Mesendoderm (in vitro differentiated cells): ENCODE measurements at regions not wholly inside any gene's neighbourhood (a gene's known extent, or its start where the extent isn't known, plus 50 kb on each side); places are given as distances from the start of the nearest gene placed in this dataset.

ENCODE experiments used
- DNase-seq: peaks from one replicate; pipeline ENCODE4 v3.0.0; 2013
- H2AK5ac ChIP-seq: 2 replicates; pipeline ENCODE4 v1.6.1; 2013; ENCODE audit warnings: low read length, inconsistent platforms
- H2BK120ac ChIP-seq: 2 replicates; pipeline ENCODE4 v1.6.1; 2013; ENCODE audit warnings: low read depth, mild to moderate bottlenecking, low read length, moderate library complexity, mixed read lengths
- H2BK15ac ChIP-seq: replicated peaks from 2 replicates; pipeline ENCODE4 v1.6.1; 2013; ENCODE audit warnings: low read depth, mild to moderate bottlenecking, moderate library complexity
- H2BK5ac ChIP-seq: 2 replicates; pipeline ENCODE4 v1.6.1; 2013; ENCODE audit warnings: low read length, inconsistent platforms
- H3K18ac ChIP-seq: 2 replicates; pipeline ENCODE4 v1.6.1; 2013; ENCODE audit warnings: mild to moderate bottlenecking, low read length, mixed read lengths
- H3K23ac ChIP-seq: one replicate; pipeline ENCODE4 v1.6.1; 2013; ENCODE audit warnings: low read length
- H3K27ac ChIP-seq: 2 replicates; pipeline ENCODE4 v1.5.1; 2013; ENCODE audit warnings: low read depth, mild to moderate bottlenecking, inconsistent platforms, low read length, moderate library complexity
- H3K27me3 ChIP-seq: 2 replicates; pipeline ENCODE4 v1.6.1; 2013; ENCODE audit warnings: low read length, control low read depth, mild to moderate bottlenecking, inconsistent platforms; ENCODE audit not compliant: insufficient read depth, poor library complexity
- H3K36me3 ChIP-seq: 2 replicates; pipeline ENCODE4 v1.6.1; 2013; ENCODE audit warnings: low read length, inconsistent platforms; ENCODE audit not compliant: control insufficient read depth, insufficient read depth
- H3K4ac ChIP-seq: one replicate; pipeline ENCODE4 v1.6.1; 2013; ENCODE audit warnings: low read depth, mild to moderate bottlenecking, low read length, moderate library complexity
- H3K4me1 ChIP-seq: 2 replicates; pipeline ENCODE4 v1.6.1; 2013; ENCODE audit warnings: low read depth, low read length, inconsistent platforms; ENCODE audit not compliant: control insufficient read depth
- H3K4me2 ChIP-seq: 2 replicates; pipeline ENCODE4 v1.6.1; 2013; ENCODE audit warnings: low read length
- H3K4me3 ChIP-seq: 2 replicates; pipeline ENCODE4 v1.5.1; 2013; ENCODE audit warnings: mild to moderate bottlenecking, low read length
- H3K56ac ChIP-seq: one replicate; pipeline ENCODE4 v1.6.1; 2013; ENCODE audit warnings: low read length
- H3K79me1 ChIP-seq: 2 replicates; pipeline ENCODE4 v1.6.1; 2013; ENCODE audit warnings: low read length, inconsistent platforms
- H3K79me2 ChIP-seq: 2 replicates; pipeline ENCODE4 v1.6.1; 2013; ENCODE audit warnings: mild to moderate bottlenecking, low read length; ENCODE audit not compliant: control insufficient read depth, insufficient read depth
- H3K9ac ChIP-seq: 2 replicates; pipeline ENCODE4 v1.6.1; 2013; ENCODE audit warnings: low read length, inconsistent platforms
- H4K5ac ChIP-seq: one replicate; pipeline ENCODE4 v1.6.1; 2013; ENCODE audit warnings: low read length
- H4K8ac ChIP-seq: one replicate; pipeline ENCODE4 v1.6.1; 2013; ENCODE audit warnings: low read depth, mild to moderate bottlenecking, control low read depth, low read length, moderate library complexity
- WGBS: extraction: QIAGEN DNeasy Blood & Tissue Kit; methylation state at CpG from one replicate; pipeline ENCODE4 v1.1.7; 2013; ENCODE audit warnings: low lambda C conversion rate, missing lambda C conversion rate; ENCODE audit not compliant: insufficient coverage; ENCODE audit errors: extremely low coverage; 5-methylcytosine and 5-hydroxymethylcytosine counted together

DNA sequence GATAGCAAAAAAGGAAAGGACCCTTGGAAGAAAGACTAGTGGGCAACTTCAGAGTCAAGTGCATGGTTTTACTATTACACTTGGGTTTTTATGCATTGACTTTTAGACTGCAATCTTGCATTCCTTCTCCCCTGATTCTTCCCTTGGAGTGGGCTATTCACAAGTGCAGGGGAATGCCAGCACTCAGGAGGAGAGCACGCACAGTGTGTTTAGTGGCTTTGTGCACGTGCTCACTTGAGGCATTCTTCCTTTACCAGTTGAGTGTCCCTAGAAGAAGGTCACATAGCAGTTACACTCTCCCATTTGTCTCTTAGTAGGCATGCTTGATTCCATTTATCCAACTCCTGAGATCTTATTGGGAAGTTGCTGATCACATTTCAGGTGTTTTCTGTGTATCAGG, 351.1 kb upstream of the HSFY2 start:
- Histone ChIP-seq H3K23ac (no peak overlapping the region), H3K27ac (no peak overlapping the region), H2BK5ac (no peak overlapping the region), H3K4me3 (no peak overlapping the region), H2AK5ac (no peak overlapping the region), H3K9ac (no peak overlapping the region), H2BK120ac (no peak overlapping the region), H4K8ac (no peak overlapping the region), H3K4ac (no peak overlapping the region), H3K4me1 (no peaks in the 10 kb centered on the region), H3K27me3 (no peaks in the 10 kb centered on the region), H3K18ac (no peak overlapping the region), H3K79me2 (no peaks in the 10 kb centered on the region), H3K36me3 (no peaks in the 10 kb centered on the region), H3K4me2 (no peak overlapping the region), H2BK15ac (no peak overlapping the region), H3K79me1 (no peaks in the 10 kb centered on the region), H3K56ac (no peak overlapping the region), H4K5ac (no peak overlapping the region)
- DNase-seq, result no peak
- WGBS, result no CpG with 5 or more reads among the region's 2 CpGs

DNA sequence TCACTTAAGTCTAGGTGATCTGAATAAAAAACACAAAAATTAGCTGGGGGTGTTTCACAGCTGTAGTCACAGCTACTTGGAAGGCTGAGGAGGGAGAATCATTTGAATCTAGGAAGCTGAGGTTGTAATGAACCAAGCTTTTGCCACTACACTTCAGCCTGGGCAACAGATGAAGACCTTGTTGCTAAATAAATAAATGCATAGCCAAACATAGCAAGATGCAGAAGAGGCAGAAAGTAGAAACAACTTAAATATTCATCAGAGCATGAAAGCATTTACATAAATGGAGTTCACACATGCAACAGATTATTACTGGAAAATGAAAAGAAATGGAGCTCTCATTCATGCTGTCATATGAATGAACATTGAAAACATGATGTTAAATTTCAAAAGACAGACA, 348.9 kb upstream of the HSFY2 start:
- no peak overlapping the region for H3K27ac ChIP-seq
- H3K79me1 ChIP-seq, result no peaks in the 10 kb centered on the region
- H3K36me3 ChIP-seq, result no peaks in the 10 kb centered on the region
- H3K4me1 ChIP-seq, result no peaks in the 10 kb centered on the region
- H3K79me2 ChIP-seq, result no peaks in the 10 kb centered on the region
- H2BK5ac ChIP-seq, result no peak overlapping the region
- no peak overlapping the region for H3K9ac ChIP-seq
- no peak overlapping the region for H3K23ac ChIP-seq
- H2BK15ac ChIP-seq, result no peak overlapping the region
- no peak overlapping the region for H4K5ac ChIP-seq
- no peaks in the 10 kb centered on the region for H3K27me3 ChIP-seq
- DNase-seq, result no peak
- no peak overlapping the region for H3K4me3 ChIP-seq
- H4K8ac ChIP-seq, result no peak overlapping the region
- no peak overlapping the region for H3K4ac ChIP-seq
- no peak overlapping the region for H3K18ac ChIP-seq
- no peak overlapping the region for H3K4me2 ChIP-seq
- no peak overlapping the region for H2AK5ac ChIP-seq
- no peak overlapping the region for H3K56ac ChIP-seq
- no peak overlapping the region for H2BK120ac ChIP-seq

GRCh38 chrY:19098349-19098748, 324.8 kb upstream of the HSFY2 start:
- no peaks in the 10 kb centered on the region for H3K36me3 ChIP-seq
- no peak overlapping the region for H2BK5ac ChIP-seq
- no peak overlapping the region for H3K23ac ChIP-seq
- H3K18ac ChIP-seq, result no peak overlapping the region
- WGBS, result no CpG with 5 or more reads among the region's 3 CpGs
- no peak overlapping the region for H3K4me3 ChIP-seq
- H4K8ac ChIP-seq, result no peak overlapping the region
- no peaks in the 10 kb centered on the region for H3K4me1 ChIP-seq
- no peak overlapping the region for H3K4me2 ChIP-seq
- no peak overlapping the region for H3K27ac ChIP-seq
- H2BK120ac ChIP-seq, result no peak overlapping the region
- H3K79me1 ChIP-seq, result no peaks in the 10 kb centered on the region
- no peak overlapping the region for H3K9ac ChIP-seq
- H2AK5ac ChIP-seq, result no peak overlapping the region
- H3K79me2 ChIP-seq, result no peaks in the 10 kb centered on the region
- H3K4ac ChIP-seq, result no peak overlapping the region
- no peaks in the 10 kb centered on the region for H3K27me3 ChIP-seq
- no peak overlapping the region for H4K5ac ChIP-seq
- no peak overlapping the region for H3K56ac ChIP-seq
- DNase-seq, result no peak
- H2BK15ac ChIP-seq, result no peak overlapping the region

DNA sequence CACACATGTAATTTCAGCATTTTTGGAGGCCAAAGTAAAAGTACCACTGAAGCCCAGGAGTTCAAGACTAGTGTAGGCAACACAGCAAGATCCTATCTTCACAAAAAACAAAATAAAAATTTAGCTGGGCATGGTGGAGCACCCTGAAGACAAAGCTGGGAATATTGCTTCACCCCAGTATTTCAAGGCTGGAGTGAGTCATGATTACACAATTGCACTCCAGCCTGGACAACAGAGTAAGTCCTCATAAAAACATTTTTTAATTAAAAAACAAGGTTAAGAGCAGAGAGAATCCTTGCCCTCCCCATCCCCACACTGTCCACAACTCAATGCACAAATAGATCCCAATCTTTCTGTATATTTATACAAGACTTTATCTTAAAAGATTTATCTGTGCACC, 321.9 kb upstream of the HSFY2 start:
- no peak overlapping the region for H2BK15ac ChIP-seq
- H2BK5ac ChIP-seq, result no peak overlapping the region
- no peak overlapping the region for H3K9ac ChIP-seq
- H3K79me2 ChIP-seq, result no peaks in the 10 kb centered on the region
- H3K4me1 ChIP-seq, result no peaks in the 10 kb centered on the region
- H2BK120ac ChIP-seq, result no peak overlapping the region
- H3K56ac ChIP-seq, result no peak overlapping the region
- H4K5ac ChIP-seq, result no peak overlapping the region
- DNase-seq, result no peak
- H3K4ac ChIP-seq, result no peak overlapping the region
- H3K18ac ChIP-seq, result no peak overlapping the region
- H3K4me3 ChIP-seq, result no peak overlapping the region
- H3K4me2 ChIP-seq, result no peak overlapping the region
- no peak overlapping the region for H3K27ac ChIP-seq
- no peaks in the 10 kb centered on the region for H3K27me3 ChIP-seq
- no peak overlapping the region for H2AK5ac ChIP-seq
- no peak overlapping the region for H4K8ac ChIP-seq
- H3K79me1 ChIP-seq, result no peaks in the 10 kb centered on the region
- H3K23ac ChIP-seq, result no peak overlapping the region
- no peaks in the 10 kb centered on the region for H3K36me3 ChIP-seq

GRCh38 chrY:19083006-19083405, 309.5 kb upstream of the HSFY2 start:
- no peak overlapping the region for H2BK120ac ChIP-seq
- no peak overlapping the region for H3K4me2 ChIP-seq
- H3K27ac ChIP-seq, result no peak overlapping the region
- H3K9ac ChIP-seq, result no peak overlapping the region
- no peak overlapping the region for H2AK5ac ChIP-seq
- no peak for DNase-seq
- H3K79me1 ChIP-seq, result no peaks in the 10 kb centered on the region
- no peak overlapping the region for H4K8ac ChIP-seq
- no peak overlapping the region for H3K4me3 ChIP-seq
- H3K56ac ChIP-seq, result no peak overlapping the region
- no peak overlapping the region for H3K18ac ChIP-seq
- no peak overlapping the region for H2BK15ac ChIP-seq
- H3K27me3 ChIP-seq, result no peaks in the 10 kb centered on the region
- H4K5ac ChIP-seq, result no peak overlapping the region
- H3K4me1 ChIP-seq, result no peaks in the 10 kb centered on the region
- no peaks in the 10 kb centered on the region for H3K36me3 ChIP-seq
- WGBS, result no CpG with 5 or more reads among the region's 2 CpGs
- H3K79me2 ChIP-seq, result no peaks in the 10 kb centered on the region
- H2BK5ac ChIP-seq, result no peak overlapping the region
- H3K23ac ChIP-seq, result no peak overlapping the region
- no peak overlapping the region for H3K4ac ChIP-seq

DNA sequence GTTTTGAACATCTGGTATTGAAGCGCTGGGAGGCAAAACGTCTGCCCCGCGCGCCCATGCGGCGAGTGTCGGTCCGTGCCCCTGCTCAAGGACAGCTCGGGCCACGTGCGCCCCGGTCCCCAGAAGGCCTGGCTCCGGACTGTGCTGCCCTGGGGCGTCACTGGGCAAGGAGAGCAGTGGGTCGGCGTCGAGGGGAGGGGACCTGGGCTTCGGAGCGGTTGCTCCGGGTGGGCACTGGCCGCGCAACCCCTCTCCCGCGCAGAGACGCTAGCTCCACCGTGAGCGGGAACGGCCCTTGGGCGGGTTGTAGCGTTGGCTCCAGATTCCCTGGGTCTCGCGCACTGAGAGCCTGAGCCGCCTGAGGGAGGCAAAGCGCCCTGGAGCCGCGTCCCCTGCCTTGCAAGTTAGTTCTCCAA, 304.2 kb upstream of the HSFY2 start:
- peak; percentile 30 for DNase-seq
- H3K4me3 ChIP-seq, result no peak overlapping the region

More for the DNA sequence above, 304.2 kb upstream of the HSFY2 start:
- Histone ChIP-seq H3K23ac (no peak overlapping the region), H3K79me1 (no peaks in the 10 kb centered on the region), H3K56ac (peak overlapping the region; percentile 56), H3K27ac (no peak overlapping the region), H2BK120ac (no peak overlapping the region), H3K4ac (no peak overlapping the region), H3K79me2 (no peaks in the 10 kb centered on the region), H4K5ac (no peak overlapping the region), H2BK15ac (no peak overlapping the region), H3K4me2 (no peak overlapping the region), H3K4me1 (no peaks in the 10 kb centered on the region), H2AK5ac (no peak overlapping the region), H4K8ac (no peak overlapping the region), H3K18ac (no peak overlapping the region), H3K9ac (no peak overlapping the region), H2BK5ac (no peak overlapping the region), H3K27me3 (no peaks in the 10 kb centered on the region), H3K36me3 (no peaks in the 10 kb centered on the region)
- WGBS, result no CpG with 5 or more reads among the region's 37 CpGs
